Caco-2 (cell line): ENCODE measurements at regions not wholly inside any gene's neighbourhood (a gene's known extent, or its start where the extent isn't known, plus 50 kb on each side); places are given as distances from the start of the nearest gene placed in this dataset.

Source experiments
- BruUV-seq: library from RNA; stranded (reverse); fragments of 400-500 nt; replicated peaks from 2 replicates; lab custom pipeline; 2021; lab: Mats Ljungman, UMichigan
- CTCF ChIA-PET: fragments of 300-600 bp; sonication (Branson Sonifier 250); formaldehyde crosslinking; loops from one replicate; lab custom pipeline; 2022; ENCODE audit warnings: antibody characterized with exemption; lab: Charles Lee
- POLR2A ChIA-PET: fragments of 300-600 bp; sonication (Branson Sonifier 250); formaldehyde crosslinking; loops from one replicate; lab custom pipeline; 2022; ENCODE audit warnings: antibody characterized with exemption; lab: Charles Lee
- DNase-seq, 2 experiments: peaks; one replicate each; pipeline versions ENCODE4 v3.0.0 to v3.0.0-alpha.2; 2020 to 2022
- H3K27me3 ChIP-seq: replicated peaks from 2 replicates; pipeline ENCODE4 v1.6.0; 2011; ENCODE audit warnings: low read length; ENCODE audit not compliant: control insufficient read depth, insufficient read depth
- H3K36me3 ChIP-seq: 2 replicates; pipeline ENCODE4 v1.5.1; 2011; ENCODE audit warnings: low read length; ENCODE audit not compliant: control insufficient read depth, insufficient read depth
- H3K4me1 ChIP-seq: fragments of 250-450 bp; sonication (Bioruptor Pico); 2 replicates; pipeline ENCODE4 v1.5.1; 2020; ENCODE audit warnings: mild to moderate bottlenecking
- H3K4me3 ChIP-seq: 2 replicates; pipeline ENCODE4 v1.5.1; 2011; ENCODE audit warnings: low read depth, mild to moderate bottlenecking, control low read depth, low read length
- H3K9me3 ChIP-seq: fragments of 250-450 bp; sonication (Bioruptor Pico); 2 replicates; pipeline ENCODE4 v1.5.1; 2020; ENCODE audit warnings: mild to moderate bottlenecking, moderate library complexity
- H3K27ac Mint-ChIP-seq: one replicate; pipeline ENCODE4 v1.8.0; 2022; ENCODE audit warnings: mixed read lengths; ENCODE audit not compliant: unreplicated experiment
- H3K27me3 Mint-ChIP-seq: one replicate; pipeline ENCODE4 v1.8.0; 2022; ENCODE audit warnings: mixed read lengths; ENCODE audit not compliant: insufficient read depth, unreplicated experiment
- H3K36me3 Mint-ChIP-seq: one replicate; pipeline ENCODE4 v1.8.0; 2022; ENCODE audit warnings: mild to moderate bottlenecking, mixed read lengths; ENCODE audit not compliant: insufficient read depth, unreplicated experiment
- H3K4me1 Mint-ChIP-seq: one replicate; pipeline ENCODE4 v1.8.0; 2022; ENCODE audit warnings: low read depth, mixed read lengths; ENCODE audit not compliant: unreplicated experiment
- H3K4me3 Mint-ChIP-seq: one replicate; pipeline ENCODE4 v1.8.0; 2022; ENCODE audit warnings: mild to moderate bottlenecking, moderate library complexity, mixed read lengths; ENCODE audit not compliant: unreplicated experiment
- H3K9me3 Mint-ChIP-seq: one replicate; pipeline ENCODE4 v1.8.0; 2022; ENCODE audit warnings: mixed read lengths; ENCODE audit not compliant: unreplicated experiment
- CTCF ChIP-seq, 2 experiments: fragments of 200-600 bp in 1 of 2; IDR thresholded peaks; 1 replicate in 1 of 2; 2 replicates in 1 of 2; pipeline versions ENCODE4 v1.5.1 to v1.8.0; 2011 to 2022; ENCODE audit warnings: antibody characterized with exemption in 1 of 2, control low read depth in 1 of 2, inconsistent platforms in 1 of 2, low read depth in 1 of 2, low read length in 1 of 2, mild to moderate bottlenecking in 1 of 2, moderate library complexity in 1 of 2; ENCODE audit not compliant: insufficient read depth in 1 of 2, severe bottlenecking in 1 of 2, unreplicated experiment in 1 of 2
- intact Hi-C: fragments of 100-400 bp; cut with micrococcal nuclease; formaldehyde crosslinking; loops from one replicate; pipeline ENCODE4 v1.10.0; 2022; ENCODE audit not compliant: unreplicated experiment

DNA sequence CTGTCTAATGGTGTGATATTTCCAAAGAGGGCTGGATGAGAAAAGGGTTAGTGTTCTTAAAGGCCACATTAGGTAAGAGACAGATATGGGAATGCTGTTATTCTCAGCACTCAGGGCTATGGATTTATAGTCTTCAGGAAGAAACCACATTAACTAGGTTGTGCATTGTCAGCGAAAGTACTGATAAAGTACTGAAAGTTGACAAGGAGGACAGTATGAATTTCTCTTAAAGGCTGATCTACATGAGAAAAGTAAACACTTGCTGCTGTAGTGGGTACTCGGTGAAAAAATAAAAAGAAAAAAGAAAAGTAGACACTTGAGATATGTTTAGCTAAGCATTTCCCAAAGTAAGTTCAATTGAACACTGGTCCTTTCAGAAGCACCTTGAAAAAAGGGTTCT, 381.0 kb upstream of the RPS23 start:
- H3K36me3 ChIP-seq = no peaks in the 10 kb centered on the region
- intact Hi-C loops = no loop called here
- no peak overlapping the region for H3K4me3 ChIP-seq
- H3K9me3 ChIP-seq = no peaks in the 10 kb centered on the region
- H3K4me1 ChIP-seq = no peaks in the 10 kb centered on the region
- H3K27ac Mint-ChIP-seq = no peak overlapping the region
- no peak for DNase-seq
- H3K4me1 Mint-ChIP-seq = no peaks in the 10 kb centered on the region
- ChIA-PET POLR2A (no interaction called here), CTCF (no interaction called here)
- no peak overlapping the region for H3K4me3 Mint-ChIP-seq
- TF ChIP-seq CTCF (IDR thresholded peaks at IDR 0.05; ENCODE audit: insufficient read depth in 1 of 2, low read depth in 1 of 2, low read length in 1 of 2, severe bottlenecking in 1 of 2, unreplicated experiment in 1 of 2) = no peak
- no peaks in the 10 kb centered on the region for H3K36me3 Mint-ChIP-seq
- H3K27me3 ChIP-seq = no peaks in the 10 kb centered on the region
- H3K9me3 Mint-ChIP-seq = no peaks in the 10 kb centered on the region
- H3K27me3 Mint-ChIP-seq = no peaks in the 10 kb centered on the region
- BruUV-seq = no TSS peak

DNA sequence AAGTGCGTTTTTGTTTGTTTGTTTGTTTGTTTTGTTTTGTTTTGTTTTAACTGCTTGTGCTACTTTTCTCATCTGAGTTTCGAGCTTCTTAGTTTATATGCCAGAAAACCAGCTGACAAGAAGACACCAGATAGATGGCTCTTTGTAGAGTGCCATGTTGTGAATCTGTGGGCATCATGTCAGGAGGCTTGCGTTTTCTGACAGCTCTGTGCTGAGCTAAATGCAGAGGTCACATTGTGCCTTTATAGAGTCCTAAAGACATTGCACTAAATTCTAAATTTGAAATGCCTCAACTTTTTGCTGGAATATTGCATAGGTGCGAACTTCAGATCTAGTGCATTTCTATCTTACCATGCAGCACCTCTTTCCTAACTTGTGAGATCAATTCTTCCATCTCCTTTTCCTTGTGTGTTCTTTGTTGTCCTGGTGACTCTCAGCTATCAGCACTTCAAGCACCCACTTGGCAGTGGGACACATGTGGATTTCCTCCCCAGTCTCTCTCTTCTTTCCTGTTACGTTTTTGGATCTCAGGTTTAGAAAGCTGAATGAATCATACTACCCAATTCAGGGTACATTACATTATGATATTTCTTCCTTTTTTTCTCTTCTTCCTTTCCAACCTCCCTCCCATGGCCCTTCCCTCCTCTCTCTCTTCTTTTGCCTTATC, 379.0 kb upstream of the RPS23 start:
- no peaks in the 10 kb centered on the region for H3K27me3 ChIP-seq
- H3K9me3 ChIP-seq = no peaks in the 10 kb centered on the region
- Mint-ChIP-seq H3K9me3 (no peaks in the 10 kb centered on the region), H3K36me3 (no peaks in the 10 kb centered on the region), H3K27me3 (no peaks in the 10 kb centered on the region), H3K4me1 (no peaks in the 10 kb centered on the region), H3K4me3 (no peak overlapping the region), H3K27ac (no peak overlapping the region)
- DNase-seq = no peak
- no TSS peak for BruUV-seq
- no peak overlapping the region for H3K4me3 ChIP-seq
- ChIA-PET CTCF (no interaction called here), POLR2A (no interaction called here)
- no peaks in the 10 kb centered on the region for H3K36me3 ChIP-seq
- no peaks in the 10 kb centered on the region for H3K4me1 ChIP-seq
- intact Hi-C loops = no loop called here
- no peak for TF ChIP-seq CTCF (IDR thresholded peaks at IDR 0.05; ENCODE audit: insufficient read depth in 1 of 2, low read depth in 1 of 2, low read length in 1 of 2, severe bottlenecking in 1 of 2, unreplicated experiment in 1 of 2)

DNA sequence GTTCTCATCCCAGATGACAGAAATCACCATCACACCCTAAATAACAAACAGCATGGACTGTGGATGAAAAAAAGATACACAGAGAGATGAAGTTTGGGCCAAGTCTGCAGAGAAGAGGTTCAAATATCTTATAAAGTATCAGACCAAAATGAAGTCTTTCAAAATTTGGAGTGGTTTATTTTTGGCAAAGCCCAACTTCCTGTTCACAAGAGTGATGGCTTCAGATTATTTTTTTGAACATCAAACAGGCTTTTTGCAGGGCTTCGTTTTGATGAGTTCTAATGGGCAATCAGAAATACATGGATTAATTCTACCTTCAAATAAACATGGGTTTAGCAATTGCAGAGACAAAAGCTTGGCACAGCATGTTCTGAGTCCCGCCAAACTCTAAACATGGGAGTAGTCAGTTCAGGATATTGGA, 378.2 kb upstream of the RPS23 start:
- no peak for TF ChIP-seq CTCF (IDR thresholded peaks at IDR 0.05; ENCODE audit: insufficient read depth in 1 of 2, low read depth in 1 of 2, low read length in 1 of 2, severe bottlenecking in 1 of 2, unreplicated experiment in 1 of 2)
- Mint-ChIP-seq H3K36me3 (no peaks in the 10 kb centered on the region), H3K27ac (no peak overlapping the region), H3K9me3 (no peaks in the 10 kb centered on the region), H3K4me3 (no peak overlapping the region), H3K27me3 (no peaks in the 10 kb centered on the region), H3K4me1 (no peaks in the 10 kb centered on the region)
- no peak for DNase-seq
- no TSS peak for BruUV-seq
- Histone ChIP-seq H3K4me1 (no peaks in the 10 kb centered on the region), H3K36me3 (no peaks in the 10 kb centered on the region), H3K4me3 (no peak overlapping the region), H3K27me3 (no peaks in the 10 kb centered on the region), H3K9me3 (no peaks in the 10 kb centered on the region)
- intact Hi-C loops = no loop called here
- ChIA-PET CTCF (no interaction called here), POLR2A (no interaction called here)
